AG04449 (cell line): ENCODE measurements at regions not wholly inside any gene's neighbourhood (a gene's known extent, or its start where the extent isn't known, plus 50 kb on each side); places are given as distances from the start of the nearest gene placed in this dataset.

ENCODE experiments used
- CTCF ChIA-PET: fragments of 350-600 bp; formaldehyde crosslinking; extraction: SDS; loops from one replicate; lab custom pipeline; 2021; ENCODE audit warnings: antibody characterized with exemption; lab: Yijun Ruan, JAX
- POLR2A ChIA-PET: fragments of 400-600, 350-600 bp; formaldehyde crosslinking; extraction: SDS; loops from one replicate; lab custom pipeline; 2020; ENCODE audit warnings: antibody characterized with exemption, inconsistent platforms; lab: Yijun Ruan, JAX
- DNase-seq: peaks from one replicate; pipeline ENCODE4 v3.0.0-alpha.2; 2010; ENCODE audit warnings: low read depth, low spot score
- H3K4me3 ChIP-seq: 2 replicates; pipeline ENCODE4 v1.5.1; 2011; ENCODE audit warnings: low read depth, mild to moderate bottlenecking, control low read depth, low read length
- TF ChIP-seq, protein P1 (sequence below): IDR thresholded peaks from one replicate; pipeline ENCODE4 v1.5.1; 2011; ENCODE audit warnings: mild to moderate bottlenecking, moderate library complexity, low read length, control low read depth, inconsistent platforms; ENCODE audit not compliant: insufficient read depth; ENCODE audit errors: missing control alignments

DNA sequence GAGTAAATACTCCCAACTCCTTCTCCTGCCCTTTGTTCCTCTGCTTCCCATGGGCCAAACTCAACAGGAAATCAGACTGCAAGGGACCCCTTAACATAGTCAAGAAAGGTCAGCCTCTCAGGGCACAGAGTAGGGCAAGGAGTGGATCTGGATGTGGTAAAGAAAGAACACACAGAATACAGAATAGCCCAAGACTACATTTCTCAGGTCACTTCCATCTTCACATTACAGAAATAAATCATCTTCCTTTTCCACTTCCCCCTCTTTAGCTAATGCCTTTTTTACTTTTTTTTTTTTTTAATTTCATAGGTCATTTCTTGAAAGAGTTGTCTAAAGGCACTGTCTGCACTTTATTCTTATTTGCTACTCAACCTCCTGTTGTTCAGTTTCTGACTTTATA is 558.3 kb downstream of the TNS1 start:
- POLR2A ChIA-PET: no interaction called here
- TF ChIP-seq, protein P1, sequence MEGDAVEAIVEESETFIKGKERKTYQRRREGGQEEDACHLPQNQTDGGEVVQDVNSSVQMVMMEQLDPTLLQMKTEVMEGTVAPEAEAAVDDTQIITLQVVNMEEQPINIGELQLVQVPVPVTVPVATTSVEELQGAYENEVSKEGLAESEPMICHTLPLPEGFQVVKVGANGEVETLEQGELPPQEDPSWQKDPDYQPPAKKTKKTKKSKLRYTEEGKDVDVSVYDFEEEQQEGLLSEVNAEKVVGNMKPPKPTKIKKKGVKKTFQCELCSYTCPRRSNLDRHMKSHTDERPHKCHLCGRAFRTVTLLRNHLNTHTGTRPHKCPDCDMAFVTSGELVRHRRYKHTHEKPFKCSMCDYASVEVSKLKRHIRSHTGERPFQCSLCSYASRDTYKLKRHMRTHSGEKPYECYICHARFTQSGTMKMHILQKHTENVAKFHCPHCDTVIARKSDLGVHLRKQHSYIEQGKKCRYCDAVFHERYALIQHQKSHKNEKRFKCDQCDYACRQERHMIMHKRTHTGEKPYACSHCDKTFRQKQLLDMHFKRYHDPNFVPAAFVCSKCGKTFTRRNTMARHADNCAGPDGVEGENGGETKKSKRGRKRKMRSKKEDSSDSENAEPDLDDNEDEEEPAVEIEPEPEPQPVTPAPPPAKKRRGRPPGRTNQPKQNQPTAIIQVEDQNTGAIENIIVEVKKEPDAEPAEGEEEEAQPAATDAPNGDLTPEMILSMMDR: no peak
- CTCF ChIA-PET: no interaction called here

DNA sequence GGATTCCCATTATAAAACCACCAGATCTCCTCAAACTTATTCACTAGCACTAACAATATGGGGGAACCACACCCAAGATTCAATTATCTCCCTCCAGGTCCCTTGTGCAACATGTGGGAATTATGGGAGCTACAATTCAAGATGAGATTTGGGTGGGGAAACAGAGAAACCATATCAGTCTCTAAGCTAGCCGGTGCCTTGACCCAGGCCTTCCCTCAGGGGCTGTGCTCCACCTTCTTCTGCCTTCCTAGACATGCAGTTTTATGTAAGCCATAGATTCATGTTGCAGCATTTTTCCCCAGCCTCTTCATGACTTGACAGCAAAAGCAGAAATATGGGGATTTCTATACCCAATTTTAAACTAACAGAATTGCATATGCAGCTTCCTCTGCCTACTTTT is 559.2 kb downstream of the TNS1 start:
- DNase-seq: no peak
- ChIA-PET CTCF (interaction anchor here (0.8 kb wide), 1 partner anchor 16 kb away, joined by 3 read pairs; no protein-coding TSS in a partner anchor), POLR2A (no interaction called here)
- no peak overlapping the region for H3K4me3 ChIP-seq
- TF ChIP-seq, protein P1: no peak

More for the DNA sequence above, 558.3 kb downstream of the TNS1 start:
- no peak for DNase-seq
- no peak overlapping the region for H3K4me3 ChIP-seq

DNA sequence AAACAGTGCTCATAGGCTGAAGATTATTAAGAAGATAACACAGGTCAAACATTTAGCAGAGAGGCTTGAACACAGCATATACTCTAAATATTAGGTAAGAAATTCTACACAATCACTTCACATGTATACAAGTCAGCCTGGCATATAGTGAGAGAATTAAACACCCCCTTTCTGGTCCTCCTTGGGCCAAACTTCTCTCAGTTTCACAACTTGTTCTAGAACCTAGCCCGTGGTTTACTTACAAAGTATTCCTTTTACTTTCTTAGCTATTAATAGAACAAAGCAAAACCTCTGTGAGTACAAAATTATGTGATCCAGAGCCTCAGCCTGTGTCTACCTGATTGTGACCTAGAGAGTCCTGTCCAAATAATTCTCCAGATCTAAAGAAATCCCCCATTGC is 562.8 kb downstream of the TNS1 start:
- TF ChIP-seq, protein P1: no peak

DNA sequence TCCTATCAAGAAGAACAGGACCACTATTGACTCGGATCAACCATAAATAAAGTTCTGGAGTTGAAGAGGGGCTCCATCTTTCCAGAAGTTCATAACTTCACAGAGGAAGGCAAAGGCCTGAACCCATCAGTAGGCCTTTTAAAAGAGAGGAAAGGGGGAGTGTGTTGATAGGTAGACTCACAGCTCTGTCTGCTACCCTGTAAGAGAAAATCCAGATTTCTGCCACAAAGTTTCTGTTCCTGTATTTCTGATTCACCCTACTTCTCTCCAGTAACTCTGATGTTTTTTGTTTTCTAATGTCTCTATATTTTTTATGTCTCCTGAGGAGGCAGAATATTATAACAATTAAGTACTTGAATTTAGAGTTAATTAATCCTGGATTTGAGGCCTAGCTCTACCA is 564.0 kb downstream of the TNS1 start:
- ChIA-PET POLR2A (no interaction called here), CTCF (interaction anchor here (0.9 to 1.4 kb wide), 4 partner anchors 11 to 317 kb away, joined by 3 read pairs; no protein-coding TSS in a partner anchor)
- no peak for DNase-seq
- H3K4me3 ChIP-seq: no peak overlapping the region
- TF ChIP-seq, protein P1: no peak

More for the DNA sequence above, 562.8 kb downstream of the TNS1 start:
- ChIA-PET CTCF (interaction anchor here (1.0 to 1.1 kb wide), 2 partner anchors 10 to 12 kb away, joined by 3 read pairs; no protein-coding TSS in a partner anchor), POLR2A (no interaction called here)
- DNase-seq: no peak
- no peak overlapping the region for H3K4me3 ChIP-seq

DNA sequence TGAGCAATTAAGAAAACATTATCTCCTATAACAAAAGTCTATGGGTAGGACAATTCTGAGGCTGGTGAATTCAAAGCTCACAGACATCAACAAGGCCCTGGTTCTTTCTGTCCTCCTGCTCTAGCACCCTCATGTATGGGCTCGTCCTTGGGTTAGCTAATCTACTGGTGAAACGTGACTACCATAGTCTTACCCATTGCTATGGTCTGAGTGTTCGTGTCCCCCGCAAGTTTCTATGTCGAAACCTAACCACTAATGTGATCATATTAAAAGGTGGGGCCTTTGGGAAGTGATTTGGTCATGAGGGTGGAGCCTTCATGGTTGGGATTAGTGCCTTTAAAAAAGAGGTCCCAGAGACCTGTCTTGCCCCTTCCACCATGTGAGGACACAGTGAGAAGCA is 564.7 kb downstream of the TNS1 start:
- TF ChIP-seq, protein P1: no peak
- no peak overlapping the region for H3K4me3 ChIP-seq
- ChIA-PET POLR2A (no interaction called here), CTCF (interaction anchor here (0.9 to 1.4 kb wide), 4 partner anchors 12 to 318 kb away, joined by 3 read pairs; no protein-coding TSS in a partner anchor)
- DNase-seq: no peak

DNA sequence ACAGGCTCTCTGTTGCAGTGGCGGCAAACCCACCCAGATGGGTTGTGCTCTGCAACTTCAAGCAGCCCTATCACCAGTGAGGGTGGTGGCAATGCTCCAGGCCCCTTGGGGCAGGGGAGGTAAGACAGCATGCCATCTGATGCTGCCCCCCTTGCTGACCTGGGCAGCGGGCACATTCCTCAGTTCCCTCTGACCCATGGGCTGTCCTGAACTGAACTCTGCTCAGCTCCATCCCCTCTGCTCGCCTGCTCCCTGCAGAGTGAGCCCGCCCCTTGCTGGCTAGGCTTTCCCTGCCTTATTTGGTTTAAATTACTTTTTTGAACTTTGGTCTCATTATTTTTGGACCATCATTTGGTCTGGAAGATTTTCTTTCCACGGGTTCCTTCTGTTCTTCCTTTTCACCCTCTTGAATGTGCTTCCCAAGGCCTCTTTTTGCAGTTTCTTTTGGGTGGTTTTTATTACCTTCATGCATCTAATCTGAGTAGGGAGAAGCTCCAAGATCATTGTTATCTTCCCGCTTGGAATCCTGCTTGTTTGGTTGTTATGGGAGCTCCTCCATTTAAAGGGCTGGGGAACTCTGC is 565.4 kb downstream of the TNS1 start:
- TF ChIP-seq, protein P1: no peak
- CTCF ChIA-PET: interaction anchor here (1.1 to 1.4 kb wide), 3 partner anchors 10 to 213 kb away, joined by 4 to 5 read pairs (median 4); no protein-coding TSS in a partner anchor
- POLR2A ChIA-PET: no interaction called here
- no peak for DNase-seq
- H3K4me3 ChIP-seq: no peak overlapping the region
